ENCODE measurements at regions not wholly inside any gene's neighbourhood (a gene's known extent, or its start where the extent isn't known, plus 50 kb on each side); places are given as distances from the start of the nearest gene placed in this dataset.

DNA sequence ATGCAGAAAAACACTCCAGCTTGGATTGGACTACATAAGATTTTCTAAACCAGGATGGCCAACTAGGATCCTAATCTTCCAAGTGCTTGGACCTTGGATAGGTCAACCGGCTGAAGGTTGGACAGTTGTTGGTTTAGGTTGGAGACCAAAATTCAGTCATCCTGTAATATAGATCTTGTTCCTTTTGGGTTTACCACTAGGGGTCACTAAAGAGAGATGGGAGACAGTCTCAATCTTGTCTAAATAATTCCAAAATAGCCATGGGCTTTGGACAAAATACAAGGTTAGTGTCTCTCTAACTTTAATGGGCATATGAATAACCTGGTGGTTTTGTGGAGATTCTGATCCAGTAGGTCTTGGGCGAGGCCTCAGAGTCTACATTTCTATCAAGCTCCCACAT, 148.7 kb upstream of the ERCC6L2 start:
- no peaks in the 10 kb centered on the region for H3K36me3 Mint-ChIP-seq
- Histone ChIP-seq H3K27me3 (ENCODE audit: control insufficient read depth in 2 of 2, insufficient read depth in 2 of 2, low read length in 2 of 2) (peaks cover 0 to 2% of the 10 kb centered on the region in 2 donors), H2AFZ (ENCODE audit: insufficient read depth, low read depth, low read length, poor library complexity, severe bottlenecking) (no peak overlapping the region), H3K9ac (ENCODE audit: insufficient read depth, low read length, poor library complexity, severe bottlenecking) (no peak overlapping the region), H3K36me3 (replicated peaks in 1 of 2; ENCODE audit: control insufficient read depth in 1 of 2, insufficient read depth in 2 of 2, low read length in 2 of 2) (no peaks in the 10 kb centered on the region), H3K27ac (ENCODE audit: low read depth in 1 of 2, low read length in 2 of 2) (no peak overlapping the region), H3K79me2 (ENCODE audit: insufficient read depth, low read length) (no peaks in the 10 kb centered on the region), H3K4me2 (replicated peaks; ENCODE audit: extremely low read depth, low read length, poor library complexity, severe bottlenecking) (no peak overlapping the region), H3K4me3 (replicated peaks in 1 of 3; ENCODE audit: low read depth in 2 of 3, low read length in 3 of 3) (no peak overlapping the region), H4K20me1 (ENCODE audit: insufficient read depth, low read length) (no peaks in the 10 kb centered on the region), H3K4me1 (ENCODE audit: control insufficient read depth in 1 of 2, insufficient read depth in 2 of 2, low read length in 2 of 2) (no peaks in the 10 kb centered on the region), H3K9me3 (replicated peaks in 1 of 2; ENCODE audit: control insufficient read depth in 1 of 2, insufficient read depth in 1 of 2, low read length in 2 of 2) (peaks cover 6 to 9% of the 10 kb centered on the region in 2 donors)
- H3K27me3 Mint-ChIP-seq (ENCODE audit: low read depth in 3 of 3) = peaks cover 1 to 9% (median 3%) of the 10 kb centered on the region in 3 donors
- peaks cover 6% of the 10 kb centered on the region for H3K4me1 Mint-ChIP-seq
- no CpG with 5 or more reads among the region's 2 CpGs for WGBS (ENCODE audit: insufficient coverage)
- H3K27ac Mint-ChIP-seq = no peak overlapping the region
- H3K4me3 Mint-ChIP-seq = no peak overlapping the region
- peak; percentile 1 to 5 (median 2) for DNase-seq
- peaks cover under 1 to 13% (median 11%) of the 10 kb centered on the region in 7 donors for H3K9me3 Mint-ChIP-seq
- intact Hi-C loops (cut with micrococcal nuclease) = loop anchor here (5.0 kb wide), 1 partner anchor 491 kb away; no protein-coding TSS in a partner anchor
- TF ChIP-seq, protein P1, sequence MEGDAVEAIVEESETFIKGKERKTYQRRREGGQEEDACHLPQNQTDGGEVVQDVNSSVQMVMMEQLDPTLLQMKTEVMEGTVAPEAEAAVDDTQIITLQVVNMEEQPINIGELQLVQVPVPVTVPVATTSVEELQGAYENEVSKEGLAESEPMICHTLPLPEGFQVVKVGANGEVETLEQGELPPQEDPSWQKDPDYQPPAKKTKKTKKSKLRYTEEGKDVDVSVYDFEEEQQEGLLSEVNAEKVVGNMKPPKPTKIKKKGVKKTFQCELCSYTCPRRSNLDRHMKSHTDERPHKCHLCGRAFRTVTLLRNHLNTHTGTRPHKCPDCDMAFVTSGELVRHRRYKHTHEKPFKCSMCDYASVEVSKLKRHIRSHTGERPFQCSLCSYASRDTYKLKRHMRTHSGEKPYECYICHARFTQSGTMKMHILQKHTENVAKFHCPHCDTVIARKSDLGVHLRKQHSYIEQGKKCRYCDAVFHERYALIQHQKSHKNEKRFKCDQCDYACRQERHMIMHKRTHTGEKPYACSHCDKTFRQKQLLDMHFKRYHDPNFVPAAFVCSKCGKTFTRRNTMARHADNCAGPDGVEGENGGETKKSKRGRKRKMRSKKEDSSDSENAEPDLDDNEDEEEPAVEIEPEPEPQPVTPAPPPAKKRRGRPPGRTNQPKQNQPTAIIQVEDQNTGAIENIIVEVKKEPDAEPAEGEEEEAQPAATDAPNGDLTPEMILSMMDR (IDR thresholded peaks at IDR 0.05) = peak; percentile 78

DNA sequence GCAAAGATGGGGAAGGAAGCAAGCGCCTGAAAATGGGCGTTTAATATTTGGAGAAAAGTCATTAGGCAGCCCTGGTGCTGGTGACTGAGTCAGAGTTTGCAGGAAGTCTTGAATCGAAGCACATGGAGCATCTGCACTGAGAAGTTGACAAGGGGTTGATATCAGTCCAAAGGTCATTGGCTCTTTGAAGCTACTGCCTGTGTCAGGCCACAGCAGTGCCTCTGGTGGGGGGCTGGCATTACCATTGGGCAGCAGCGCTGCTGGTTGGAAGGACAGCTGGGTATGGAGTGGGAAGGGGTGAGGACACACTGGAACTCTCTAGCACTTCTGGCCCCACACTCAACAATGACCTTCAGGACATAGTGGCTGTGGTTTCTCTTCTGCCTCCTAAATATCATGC, 150.4 kb upstream of the ERCC6L2 start:
- Mint-ChIP-seq H3K27me3 (ENCODE audit: low read depth in 3 of 3) (peaks cover 0 to 8% (median 1%) of the 10 kb centered on the region in 3 donors), H3K4me1 (peaks cover 6% of the 10 kb centered on the region), H3K9me3 (peaks cover 0 to 13% (median 10%) of the 10 kb centered on the region in 7 donors), H3K27ac (no peak overlapping the region), H3K36me3 (no peaks in the 10 kb centered on the region), H3K4me3 (no peak overlapping the region)
- peaks cover 0 to 2% of the 10 kb centered on the region in 2 donors for H3K27me3 ChIP-seq (ENCODE audit: control insufficient read depth in 2 of 2, insufficient read depth in 2 of 2, low read length in 2 of 2)
- no peak overlapping the region for H3K4me3 ChIP-seq (replicated peaks in 1 of 3; ENCODE audit: low read depth in 2 of 3, low read length in 3 of 3)
- no peak overlapping the region for H3K27ac ChIP-seq (ENCODE audit: low read depth in 1 of 2, low read length in 2 of 2)
- no peak for DNase-seq
- H3K79me2 ChIP-seq (ENCODE audit: insufficient read depth, low read length) = no peaks in the 10 kb centered on the region
- H3K36me3 ChIP-seq (replicated peaks in 1 of 2; ENCODE audit: control insufficient read depth in 1 of 2, insufficient read depth in 2 of 2, low read length in 2 of 2) = no peaks in the 10 kb centered on the region
- TF ChIP-seq, protein P1 (IDR thresholded peaks at IDR 0.05) = no peak
- H3K9ac ChIP-seq (ENCODE audit: insufficient read depth, low read length, poor library complexity, severe bottlenecking) = no peak overlapping the region
- H3K9me3 ChIP-seq (replicated peaks in 1 of 2; ENCODE audit: control insufficient read depth in 1 of 2, insufficient read depth in 1 of 2, low read length in 2 of 2) = peaks cover 6 to 9% of the 10 kb centered on the region in 2 donors
- intact Hi-C loops (cut with micrococcal nuclease) = loop anchor here (5.0 kb wide), 1 partner anchor 492 kb away; no protein-coding TSS in a partner anchor
- H3K4me2 ChIP-seq (replicated peaks; ENCODE audit: extremely low read depth, low read length, poor library complexity, severe bottlenecking) = no peak overlapping the region
- 24% methylated on average over 3 of the region's 4 CpGs for WGBS (ENCODE audit: insufficient coverage)
- H4K20me1 ChIP-seq (ENCODE audit: insufficient read depth, low read length) = no peaks in the 10 kb centered on the region
- H2AFZ ChIP-seq (ENCODE audit: insufficient read depth, low read depth, low read length, poor library complexity, severe bottlenecking) = no peak overlapping the region
- H3K4me1 ChIP-seq (ENCODE audit: control insufficient read depth in 1 of 2, insufficient read depth in 2 of 2, low read length in 2 of 2) = no peaks in the 10 kb centered on the region
